Stomach (tissue), 8 donors: ENCODE measurements at regions not wholly inside any gene's neighbourhood (a gene's known extent, or its start where the extent isn't known, plus 50 kb on each side); places are given as distances from the start of the nearest gene placed in this dataset.

ENCODE experiments used
- DNase-seq, 2 donors: peaks; one replicate each; pipeline versions ENCODE4 v3.0.0 to v3.0.0-alpha.2; 2013 to 2019
- H3K27ac ChIP-seq, 5 donors: fragments of 200-600 bp in 4 of 5; sonication (generic) in 4 of 5; one replicate each; pipeline ENCODE4 v1.5.1; 2013 to 2019; ENCODE audit warnings: mild to moderate bottlenecking in 1 of 5, moderate library complexity in 1 of 5
- H3K27me3 ChIP-seq, 3 donors: fragments of 200-600 bp; sonication (generic); one replicate each; pipeline ENCODE4 v1.5.1; 2017 to 2019; ENCODE audit warnings: mixed run types in 1 of 3
- H3K36me3 ChIP-seq, 4 donors: fragments of 200-600 bp; sonication (generic); 1 replicate in 3 of 4; 2 replicates in 1 of 4; pipeline ENCODE4 v1.5.1; 2016 to 2019
- H3K4me1 ChIP-seq, 4 donors: fragments of 200-600 bp; sonication (generic); one replicate each; pipeline ENCODE4 v1.5.1; 2016 to 2019
- H3K4me3 ChIP-seq, 4 donors: fragments of 200-600 bp; sonication (generic) in 3 of 4; one replicate each; pipeline ENCODE4 v1.5.1; 2016 to 2019; ENCODE audit warnings: mild to moderate bottlenecking in 1 of 4
- H3K9me3 ChIP-seq, 4 donors: fragments of 200-600 bp; sonication (generic); one replicate each; pipeline ENCODE4 v1.5.1; 2016 to 2019
- CTCF ChIP-seq, 7 experiments: fragments of 450-650 bp in 4 of 7; fragments of 200-600 bp in 3 of 7; sonication (generic) in 3 of 7; IDR thresholded peaks; one replicate each; pipeline ENCODE4 v1.5.1; 2016 to 2019; ENCODE audit warnings: antibody characterized with exemption in 7 of 7, control low read depth in 2 of 7, mild to moderate bottlenecking in 1 of 7
- EP300 ChIP-seq: sonication (generic); formaldehyde crosslinking; IDR thresholded peaks from one replicate; pipeline ENCODE4 v1.6.1; 2017; ENCODE audit warnings: antibody characterized with exemption
- POLR2A ChIP-seq, 4 donors: fragments of 450-650 bp; IDR thresholded peaks; one replicate each; pipeline ENCODE4 v1.6.1; 2016; ENCODE audit warnings: antibody characterized with exemption in 4 of 4, control low read depth in 2 of 4, mild to moderate bottlenecking in 1 of 4, moderate library complexity in 1 of 4
- POLR2AphosphoS5 ChIP-seq, 3 donors: sonication (generic); formaldehyde crosslinking; IDR thresholded peaks; one replicate each; pipeline ENCODE4 v1.6.1; 2016; ENCODE audit warnings: antibody characterized with exemption in 3 of 3
- WGBS, 5 donors: extraction: QIAGEN DNeasy Blood & Tissue Kit in 3 of 5; methylation state at CpG; one replicate each; pipeline versions ENCODE4 v1.1.5 to v1.1.7; 2013 to 2018; 5-methylcytosine and 5-hydroxymethylcytosine counted together
- intact Hi-C: fragments of 100-400 bp; cut with DNase I; formaldehyde crosslinking; loops from one replicate; pipeline ENCODE4 v1.15.1; 2023; ENCODE audit warnings: low total_unique reads
- donor health status: healthy with polysubstance abuse.
- donor health status: Bipolar disorder and iron deficiency.
- donor health status: healthy.

- no peak overlapping the region for H3K4me3 ChIP-seq
- H3K27ac ChIP-seq: no peak overlapping the region
- no peaks in the 10 kb centered on the region for H3K4me1 ChIP-seq
- DNase-seq: no peak
- 70 to 87% (median 80%) methylated on average over 1 to 2 of the region's 2 CpGs for WGBS, 5 donors
- no peaks in the 10 kb centered on the region for H3K27me3 ChIP-seq
- TF ChIP-seq POLR2AphosphoS5 (IDR thresholded peaks at IDR 0.05) (no peak), EP300 (no peak), CTCF (IDR thresholded peaks at IDR 0.05) (no peak), POLR2A (IDR thresholded peaks at IDR 0.05) (no peak)
- H3K9me3 ChIP-seq: no peaks in the 10 kb centered on the region
- intact Hi-C loops: no loop called here
- no peaks in the 10 kb centered on the region for H3K36me3 ChIP-seq
Observed at GRCh38 chrX:150197388-150197787, 165.7 kb upstream of the MAMLD1 start.

GRCh38 chrX:150198776-150199175, 164.3 kb upstream of the MAMLD1 start:
- DNase-seq: no peak
- WGBS, 5 donors: 80 to 96% (median 84%) methylated on average over 2 of the region's 2 CpGs
- intact Hi-C loops: no loop called here
- H3K4me1 ChIP-seq: no peaks in the 10 kb centered on the region
- TF ChIP-seq CTCF (IDR thresholded peaks at IDR 0.05) (no peak), POLR2AphosphoS5 (IDR thresholded peaks at IDR 0.05) (no peak), EP300 (no peak), POLR2A (IDR thresholded peaks at IDR 0.05) (no peak)
- H3K4me3 ChIP-seq: no peak overlapping the region
- H3K27ac ChIP-seq: no peak overlapping the region
- no peaks in the 10 kb centered on the region for H3K36me3 ChIP-seq
- H3K27me3 ChIP-seq: no peaks in the 10 kb centered on the region
- no peaks in the 10 kb centered on the region for H3K9me3 ChIP-seq

GRCh38 chrX:150199181-150199580, 163.9 kb upstream of the MAMLD1 start:
- no peak overlapping the region for H3K4me3 ChIP-seq
- no peak for DNase-seq
- TF ChIP-seq POLR2AphosphoS5 (IDR thresholded peaks at IDR 0.05): no peak
- TF ChIP-seq EP300: no peak
- no peak for TF ChIP-seq CTCF (IDR thresholded peaks at IDR 0.05)
- no peak for TF ChIP-seq POLR2A (IDR thresholded peaks at IDR 0.05)
- H3K27me3 ChIP-seq: no peaks in the 10 kb centered on the region
- intact Hi-C loops: no loop called here
- WGBS, 5 donors: 73 to 94% (median 90%) methylated on average over 4 to 5 of the region's 5 CpGs
- H3K4me1 ChIP-seq: no peaks in the 10 kb centered on the region
- no peaks in the 10 kb centered on the region for H3K9me3 ChIP-seq
- no peak overlapping the region for H3K27ac ChIP-seq
- no peaks in the 10 kb centered on the region for H3K36me3 ChIP-seq

GRCh38 chrX:150199803-150200202, 163.3 kb upstream of the MAMLD1 start:
- Histone ChIP-seq H3K4me1 (no peaks in the 10 kb centered on the region), H3K36me3 (no peaks in the 10 kb centered on the region), H3K27me3 (no peaks in the 10 kb centered on the region), H3K27ac (no peak overlapping the region), H3K4me3 (no peak overlapping the region), H3K9me3 (no peaks in the 10 kb centered on the region)
- no peak for TF ChIP-seq POLR2A (IDR thresholded peaks at IDR 0.05)
- TF ChIP-seq CTCF (IDR thresholded peaks at IDR 0.05): no peak
- TF ChIP-seq EP300: no peak
- no peak for TF ChIP-seq POLR2AphosphoS5 (IDR thresholded peaks at IDR 0.05)
- intact Hi-C loops: no loop called here
- 60 to 85% (median 78%) methylated on average over 2 to 3 of the region's 3 CpGs for WGBS, 5 donors
- no peak for DNase-seq
